Astrocyte (in vitro differentiated cells and primary cell): ENCODE measurements at regions not wholly inside any gene's neighbourhood (a gene's known extent, or its start where the extent isn't known, plus 50 kb on each side); places are given as distances from the start of the nearest gene placed in this dataset.

Source experiments
- CTCF ChIP-seq: IDR thresholded peaks from 2 replicates; pipeline ENCODE4 v1.5.1; 2011; ENCODE audit warnings: low read depth, mild to moderate bottlenecking, inconsistent platforms, low read length, moderate library complexity; ENCODE audit not compliant: insufficient read depth
- EZH2 ChIP-seq: IDR thresholded peaks from 2 replicates; pipeline ENCODE4 v1.6.1; 2012; ENCODE audit warnings: mild to moderate bottlenecking, low read length, inconsistent platforms; ENCODE audit not compliant: insufficient read depth

GRCh38 chr22:48637231-48637630 is 1190.4 kb downstream of the BRD1 start:
- TF ChIP-seq CTCF (no peak), EZH2 (no peak)
